Renal cortical epithelial cell (primary cell): ENCODE measurements at regions not wholly inside any gene's neighbourhood (a gene's known extent, or its start where the extent isn't known, plus 50 kb on each side); places are given as distances from the start of the nearest gene placed in this dataset.
A peak's percentile ranks its signal among the peaks of the same experiment; 100 is the strongest.
"Not testable (repeated sequence)": the region's sequence is repeated elsewhere in the genome, so short reads cannot be mapped to it uniquely, and the experiment has no call there.

Experiments used
- DNase-seq: peaks from one replicate; pipeline ENCODE4 v3.0.0-alpha.2; 2011; ENCODE audit warnings: low read depth

GRCh38 chr12:25872137-25872536 is 86.3 kb upstream of the RASSF8 start:
- DNase-seq = no peak

- DNase-seq = no peak
Observed at GRCh38 chr12:25875661-25876060, 82.8 kb upstream of the RASSF8 start.

- no peak for DNase-seq
Observed at GRCh38 chr12:25876383-25877045, 82.0 kb upstream of the RASSF8 start.

- DNase-seq = no peak
Observed at GRCh38 chr12:25877446-25877845, 81.0 kb upstream of the RASSF8 start.

GRCh38 chr12:25882266-25882665 is 76.2 kb upstream of the RASSF8 start:
- DNase-seq = no peak

- no peak for DNase-seq
Observed at GRCh38 chr12:25883026-25883916, 75.2 kb upstream of the RASSF8 start.

- no peak for DNase-seq
Observed at GRCh38 chr12:25884024-25884919, 74.2 kb upstream of the RASSF8 start.

- DNase-seq = no peak
Observed at GRCh38 chr12:25884920-25885234, 73.6 kb upstream of the RASSF8 start.

- DNase-seq = no peak
Observed at GRCh38 chr12:25886396-25886795, 72.1 kb upstream of the RASSF8 start.

GRCh38 chr12:25887367-25887766 is 71.1 kb upstream of the RASSF8 start:
- no peak for DNase-seq

GRCh38 chr12:25889185-25889584 is 69.3 kb upstream of the RASSF8 start:
- no peak for DNase-seq

- DNase-seq = not testable (repeated sequence)
Observed at GRCh38 chr12:25891095-25891494, 67.4 kb upstream of the RASSF8 start.

- DNase-seq = no peak
Observed at GRCh38 chr12:25894759-25895158, 63.7 kb upstream of the RASSF8 start.

- DNase-seq = no peak
Observed at GRCh38 chr12:25896981-25897380, 61.5 kb upstream of the RASSF8 start.

- no peak for DNase-seq
Observed at GRCh38 chr12:25903603-25904245, 54.8 kb upstream of the RASSF8 start.

- peak; percentile 14 for DNase-seq
Observed at GRCh38 chr12:25904442-25904841, 54.0 kb upstream of the RASSF8 start.

- no peak for DNase-seq
Observed at GRCh38 chr12:25906651-25907340, 51.7 kb upstream of the RASSF8 start.
